GM18507 (cell line): ENCODE measurements at regions not wholly inside any gene's neighbourhood (a gene's known extent, or its start where the extent isn't known, plus 50 kb on each side); places are given as distances from the start of the nearest gene placed in this dataset.

Source experiments
- DNase-seq: peaks from one replicate; pipeline ENCODE4 v3.0.0; 2011; ENCODE audit warnings: low read depth; ENCODE audit not compliant: insufficient read length; ENCODE audit errors: extremely low spot score
- FAIRE-seq: peaks from 2 replicates; lab custom pipeline; 2011; peaks lifted over from hg19 to GRCh38; lab: Jason Lieb, UNC

DNA sequence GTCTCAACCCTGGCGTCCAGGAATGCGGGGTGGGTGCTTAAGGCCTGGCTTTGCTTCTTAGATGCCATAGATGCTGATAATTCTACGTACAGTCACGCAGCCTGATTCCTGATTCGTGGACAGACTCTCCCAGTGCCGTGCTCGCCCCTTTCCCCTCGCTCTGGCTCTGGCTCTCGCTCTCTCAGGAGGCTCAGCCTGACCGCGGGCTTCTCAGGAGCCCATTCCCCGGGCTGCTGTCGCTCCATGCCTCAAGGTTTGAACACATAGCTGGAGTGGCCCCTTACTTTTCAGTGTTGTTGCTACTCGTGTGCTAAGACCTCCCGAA is 59.2 kb upstream of the ZC4H2 start:
- DNase-seq = no peak
- FAIRE-seq = peak; percentile 65

DNA sequence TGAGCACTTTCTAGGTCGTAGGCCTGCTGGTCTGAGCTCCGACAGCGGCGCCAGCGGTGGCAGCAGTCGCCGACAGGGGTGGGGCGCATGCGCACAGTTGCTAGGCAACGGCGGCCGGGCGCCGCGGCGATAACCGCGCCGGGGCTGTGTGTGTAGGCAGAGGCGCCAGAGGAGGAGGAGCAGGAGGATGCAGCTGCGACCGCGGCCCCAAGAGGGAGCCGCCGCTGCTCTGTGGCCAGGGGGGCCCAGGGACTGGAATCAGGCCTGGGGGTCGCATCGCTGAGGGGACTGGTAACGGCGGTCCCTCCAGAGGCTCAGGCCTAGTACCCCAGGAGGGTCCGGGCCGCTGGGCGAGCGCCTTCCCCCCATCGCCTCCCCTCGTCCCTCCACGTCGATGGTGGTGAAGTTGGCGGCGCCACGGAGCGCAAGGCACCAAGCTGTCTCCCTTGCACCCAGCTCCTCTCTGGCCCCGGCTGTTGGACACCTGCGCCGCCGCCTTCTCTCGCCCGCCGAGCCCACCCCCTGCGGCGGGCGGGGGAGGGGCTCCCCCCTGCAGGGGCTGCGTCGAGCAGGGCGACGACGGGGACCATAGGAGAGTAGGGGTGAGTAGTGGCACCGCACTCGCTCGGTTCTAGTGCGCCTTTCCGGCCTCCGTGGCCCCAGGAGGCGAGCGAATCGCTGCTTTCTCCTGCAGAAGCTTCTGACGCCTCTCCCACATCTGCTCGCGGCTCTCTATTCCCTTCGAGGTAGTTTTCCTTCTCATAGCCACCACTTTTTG is 58.6 kb upstream of the ZC4H2 start, which contains the start of gene ZC3H12B:
ZC3H12B (plus strand) TSS at position 159 of the 778 bp plus-strand sequence.
- peak; percentile 56 for FAIRE-seq
- peak; percentile 25 for DNase-seq

DNA sequence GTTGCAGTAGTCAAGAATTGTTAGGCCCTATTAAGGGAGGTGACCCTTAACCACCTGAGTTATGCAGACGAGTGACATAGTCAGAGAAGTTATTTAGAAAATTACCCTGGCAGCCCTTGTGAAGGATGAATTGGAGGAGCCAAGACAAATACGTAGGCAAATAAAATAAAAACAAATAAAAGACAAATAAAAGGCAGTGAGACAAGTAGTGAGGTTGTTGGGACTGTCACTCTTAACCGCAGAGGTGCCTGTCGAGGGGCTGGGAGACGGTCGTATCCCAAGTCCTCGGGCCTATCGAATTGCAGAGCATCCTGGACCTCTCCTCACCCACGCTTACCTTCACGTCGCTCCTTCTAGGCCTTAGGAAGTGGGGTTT is 58.0 kb upstream of the ZC4H2 start:
- DNase-seq = no peak
- FAIRE-seq = no peak
